ENCODE measurements at regions not wholly inside any gene's neighbourhood (a gene's known extent, or its start where the extent isn't known, plus 50 kb on each side); places are given as distances from the start of the nearest gene placed in this dataset.

DNA sequence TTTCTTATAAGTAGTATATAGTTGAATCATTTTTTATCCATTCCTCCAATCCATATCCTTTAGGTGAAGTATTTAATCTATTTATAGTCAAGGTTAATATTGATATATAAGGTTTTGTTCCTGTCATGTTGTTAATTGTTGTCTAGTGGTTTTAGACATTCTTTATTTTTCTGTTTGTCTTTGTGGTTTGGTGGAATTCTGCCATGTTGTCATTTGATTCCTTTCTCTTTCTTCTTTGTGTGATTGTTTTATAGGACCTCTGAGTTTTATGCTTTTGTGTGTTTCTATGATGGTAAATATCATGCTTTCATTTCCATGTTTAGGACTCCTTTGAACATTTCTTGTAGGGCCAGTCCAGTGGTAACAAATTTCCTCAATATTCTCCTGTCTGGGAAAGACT lies 450.3 kb upstream of the BTBD3 start:
- Histone ChIP-seq H3K79me2 (ENCODE audit: control insufficient read depth, insufficient read depth, low read length) (no peaks in the 10 kb centered on the region), H4K20me1 (ENCODE audit: control insufficient read depth, insufficient read depth) (no peaks in the 10 kb centered on the region), H3K27me3 (replicated peaks in 1 of 2; ENCODE audit: control insufficient read depth in 2 of 2, insufficient read depth in 2 of 2, low read length in 1 of 2) (no peaks in the 10 kb centered on the region), H3K4me2 (ENCODE audit: control insufficient read depth, insufficient read depth) (no peak overlapping the region), H3K27ac (ENCODE audit: control insufficient read depth, insufficient read depth) (no peak overlapping the region), H3K9ac (ENCODE audit: control insufficient read depth, insufficient read depth, low read length) (no peak overlapping the region), H3K4me1 (ENCODE audit: control insufficient read depth, insufficient read depth, low read length) (no peaks in the 10 kb centered on the region), H2AFZ (ENCODE audit: control insufficient read depth, low read depth, low read length) (no peak overlapping the region), H3K9me3 (replicated peaks; ENCODE audit: control insufficient read depth, insufficient read depth, low read length) (no peaks in the 10 kb centered on the region), H3K36me3 (ENCODE audit: control insufficient read depth in 2 of 2, insufficient read depth in 2 of 2, low read length in 1 of 2) (no peaks in the 10 kb centered on the region), H3K4me3 (no peak overlapping the region)
- POLR2A ChIA-PET, result no interaction called here
- no peak for FAIRE-seq
- in situ Hi-C loops (cut with MboI), result no loop called here
- intact Hi-C loops (cut with micrococcal nuclease; ENCODE audit: unreplicated experiment), result no loop called here
- no TSS peak for BruUV-seq (replicated peaks)
- no peak for TF ChIP-seq MTA2 (IDR thresholded peaks at IDR 0.05; ENCODE audit: low read depth)
- TF ChIP-seq, protein P1, sequence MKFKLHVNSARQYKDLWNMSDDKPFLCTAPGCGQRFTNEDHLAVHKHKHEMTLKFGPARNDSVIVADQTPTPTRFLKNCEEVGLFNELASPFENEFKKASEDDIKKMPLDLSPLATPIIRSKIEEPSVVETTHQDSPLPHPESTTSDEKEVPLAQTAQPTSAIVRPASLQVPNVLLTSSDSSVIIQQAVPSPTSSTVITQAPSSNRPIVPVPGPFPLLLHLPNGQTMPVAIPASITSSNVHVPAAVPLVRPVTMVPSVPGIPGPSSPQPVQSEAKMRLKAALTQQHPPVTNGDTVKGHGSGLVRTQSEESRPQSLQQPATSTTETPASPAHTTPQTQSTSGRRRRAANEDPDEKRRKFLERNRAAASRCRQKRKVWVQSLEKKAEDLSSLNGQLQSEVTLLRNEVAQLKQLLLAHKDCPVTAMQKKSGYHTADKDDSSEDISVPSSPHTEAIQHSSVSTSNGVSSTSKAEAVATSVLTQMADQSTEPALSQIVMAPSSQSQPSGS (IDR thresholded peaks at IDR 0.05; ENCODE audit: low read length), result no peak
- TF ChIP-seq, protein P2, sequence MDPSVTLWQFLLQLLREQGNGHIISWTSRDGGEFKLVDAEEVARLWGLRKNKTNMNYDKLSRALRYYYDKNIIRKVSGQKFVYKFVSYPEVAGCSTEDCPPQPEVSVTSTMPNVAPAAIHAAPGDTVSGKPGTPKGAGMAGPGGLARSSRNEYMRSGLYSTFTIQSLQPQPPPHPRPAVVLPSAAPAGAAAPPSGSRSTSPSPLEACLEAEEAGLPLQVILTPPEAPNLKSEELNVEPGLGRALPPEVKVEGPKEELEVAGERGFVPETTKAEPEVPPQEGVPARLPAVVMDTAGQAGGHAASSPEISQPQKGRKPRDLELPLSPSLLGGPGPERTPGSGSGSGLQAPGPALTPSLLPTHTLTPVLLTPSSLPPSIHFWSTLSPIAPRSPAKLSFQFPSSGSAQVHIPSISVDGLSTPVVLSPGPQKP (IDR thresholded peaks at IDR 0.05; ENCODE audit: low read depth, low read length), result no peak
- no peak for TF ChIP-seq BMI1 (IDR thresholded peaks at IDR 0.05; ENCODE audit: borderline replicate concordance)
- no peak for TF ChIP-seq POLR2AphosphoS2 (IDR thresholded peaks at IDR 0.05; ENCODE audit: low read depth, low read length)
- no peak for TF ChIP-seq ZZZ3 (IDR thresholded peaks at IDR 0.05; ENCODE audit: control insufficient read depth, insufficient read length, low read depth)
- TF ChIP-seq EED (IDR thresholded peaks at IDR 0.05; ENCODE audit: low read depth), result no peak
- no peak for TF ChIP-seq STAT1 (conservative IDR thresholded peaks at IDR 0.05)
- no peak for TF ChIP-seq CBX5 (IDR thresholded peaks at IDR 0.05; ENCODE audit: low read depth)
- TF ChIP-seq, protein P3, sequence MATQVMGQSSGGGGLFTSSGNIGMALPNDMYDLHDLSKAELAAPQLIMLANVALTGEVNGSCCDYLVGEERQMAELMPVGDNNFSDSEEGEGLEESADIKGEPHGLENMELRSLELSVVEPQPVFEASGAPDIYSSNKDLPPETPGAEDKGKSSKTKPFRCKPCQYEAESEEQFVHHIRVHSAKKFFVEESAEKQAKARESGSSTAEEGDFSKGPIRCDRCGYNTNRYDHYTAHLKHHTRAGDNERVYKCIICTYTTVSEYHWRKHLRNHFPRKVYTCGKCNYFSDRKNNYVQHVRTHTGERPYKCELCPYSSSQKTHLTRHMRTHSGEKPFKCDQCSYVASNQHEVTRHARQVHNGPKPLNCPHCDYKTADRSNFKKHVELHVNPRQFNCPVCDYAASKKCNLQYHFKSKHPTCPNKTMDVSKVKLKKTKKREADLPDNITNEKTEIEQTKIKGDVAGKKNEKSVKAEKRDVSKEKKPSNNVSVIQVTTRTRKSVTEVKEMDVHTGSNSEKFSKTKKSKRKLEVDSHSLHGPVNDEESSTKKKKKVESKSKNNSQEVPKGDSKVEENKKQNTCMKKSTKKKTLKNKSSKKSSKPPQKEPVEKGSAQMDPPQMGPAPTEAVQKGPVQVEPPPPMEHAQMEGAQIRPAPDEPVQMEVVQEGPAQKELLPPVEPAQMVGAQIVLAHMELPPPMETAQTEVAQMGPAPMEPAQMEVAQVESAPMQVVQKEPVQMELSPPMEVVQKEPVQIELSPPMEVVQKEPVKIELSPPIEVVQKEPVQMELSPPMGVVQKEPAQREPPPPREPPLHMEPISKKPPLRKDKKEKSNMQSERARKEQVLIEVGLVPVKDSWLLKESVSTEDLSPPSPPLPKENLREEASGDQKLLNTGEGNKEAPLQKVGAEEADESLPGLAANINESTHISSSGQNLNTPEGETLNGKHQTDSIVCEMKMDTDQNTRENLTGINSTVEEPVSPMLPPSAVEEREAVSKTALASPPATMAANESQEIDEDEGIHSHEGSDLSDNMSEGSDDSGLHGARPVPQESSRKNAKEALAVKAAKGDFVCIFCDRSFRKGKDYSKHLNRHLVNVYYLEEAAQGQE (IDR thresholded peaks at IDR 0.05; ENCODE audit: low read depth, low read length), result no peak
- TF ChIP-seq, protein P4, sequence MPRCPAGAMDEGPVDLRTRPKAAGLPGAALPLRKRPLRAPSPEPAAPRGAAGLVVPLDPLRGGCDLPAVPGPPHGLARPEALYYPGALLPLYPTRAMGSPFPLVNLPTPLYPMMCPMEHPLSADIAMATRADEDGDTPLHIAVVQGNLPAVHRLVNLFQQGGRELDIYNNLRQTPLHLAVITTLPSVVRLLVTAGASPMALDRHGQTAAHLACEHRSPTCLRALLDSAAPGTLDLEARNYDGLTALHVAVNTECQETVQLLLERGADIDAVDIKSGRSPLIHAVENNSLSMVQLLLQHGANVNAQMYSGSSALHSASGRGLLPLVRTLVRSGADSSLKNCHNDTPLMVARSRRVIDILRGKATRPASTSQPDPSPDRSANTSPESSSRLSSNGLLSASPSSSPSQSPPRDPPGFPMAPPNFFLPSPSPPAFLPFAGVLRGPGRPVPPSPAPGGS (IDR thresholded peaks at IDR 0.05; ENCODE audit: borderline replicate concordance, insufficient read depth, low read depth, low read length, poor library complexity, severe bottlenecking), result no peak
- RAD21 ChIA-PET (ENCODE audit: unreplicated experiment), result no interaction called here
- SMC1A ChIA-PET (ENCODE audit: uncharacterized antibody, unreplicated experiment), result no interaction called here
- no peak for DNase-seq (ENCODE audit: low read depth, low spot score)
- no peak for ATAC-seq
- CTCF ChIA-PET, result no interaction called here

All from GM12878 (cell line).